HG03139 (cell line): ENCODE measurements at regions not wholly inside any gene's neighbourhood (a gene's known extent, or its start where the extent isn't known, plus 50 kb on each side); places are given as distances from the start of the nearest gene placed in this dataset.

Source experiments
- ATAC-seq: cut with Tn5 transposase; IDR thresholded peaks from one replicate; pipeline ENCODE4 v1.9.1; 2021; ENCODE audit not compliant: unreplicated experiment

DNA sequence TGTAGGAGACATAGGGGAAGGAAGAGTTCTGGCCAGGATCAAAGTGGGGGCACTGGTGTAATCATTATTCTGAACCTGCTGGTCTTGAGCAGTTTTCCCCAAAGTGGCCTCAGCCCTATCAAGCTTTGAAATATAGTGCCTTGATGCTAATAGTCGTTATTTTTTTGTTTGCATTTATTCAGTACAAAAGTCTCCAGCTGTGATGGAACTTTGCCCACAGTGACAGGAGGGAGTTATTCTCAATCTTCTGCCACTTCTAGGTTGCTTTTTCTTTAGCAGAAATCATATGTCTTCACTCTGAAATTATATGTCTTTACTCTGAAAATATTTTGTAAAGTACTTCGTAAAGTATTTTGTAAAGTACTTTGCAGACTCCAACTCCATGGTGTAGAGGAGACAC is 93.1 kb downstream of the FAT3 start:
- ATAC-seq, result no peak

DNA sequence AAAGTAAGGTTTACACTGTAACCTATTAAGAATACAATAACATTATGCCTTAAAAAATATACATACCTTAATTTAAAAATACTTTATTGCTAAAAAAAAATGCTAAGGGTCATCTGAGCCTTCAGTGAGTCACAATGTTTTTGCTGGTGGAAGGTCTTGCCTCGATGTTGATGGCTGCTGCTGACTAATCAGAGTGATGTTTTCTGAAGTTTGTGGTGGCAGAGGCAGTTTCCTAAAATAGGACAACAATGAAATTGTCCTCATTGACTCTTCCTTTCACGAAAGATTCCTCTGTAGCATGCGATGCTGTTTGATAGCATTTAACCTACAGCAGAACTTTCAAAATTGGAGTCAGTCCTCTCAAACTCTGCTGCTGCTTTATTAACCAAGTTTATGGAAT is 97.6 kb downstream of the FAT3 start:
- ATAC-seq, result no peak

DNA sequence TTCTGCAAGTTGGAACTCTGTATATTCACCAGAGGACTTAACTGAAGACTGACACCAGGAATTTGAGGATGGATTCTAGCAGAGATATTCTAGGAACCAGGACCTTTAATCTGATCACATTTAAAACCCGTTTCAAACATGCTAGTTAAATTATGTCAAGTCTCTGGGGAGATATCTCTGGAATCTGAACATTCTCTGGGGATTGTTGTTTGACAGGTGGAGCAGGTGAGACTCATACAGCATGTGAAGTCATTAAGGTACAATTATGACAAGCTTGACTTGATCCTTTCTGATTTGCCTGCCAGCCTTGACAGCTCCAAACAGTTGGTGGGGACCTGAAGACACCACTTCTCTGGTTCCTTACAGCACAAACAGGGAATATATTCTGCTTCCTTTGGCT is 100.3 kb downstream of the FAT3 start:
- no peak for ATAC-seq

DNA sequence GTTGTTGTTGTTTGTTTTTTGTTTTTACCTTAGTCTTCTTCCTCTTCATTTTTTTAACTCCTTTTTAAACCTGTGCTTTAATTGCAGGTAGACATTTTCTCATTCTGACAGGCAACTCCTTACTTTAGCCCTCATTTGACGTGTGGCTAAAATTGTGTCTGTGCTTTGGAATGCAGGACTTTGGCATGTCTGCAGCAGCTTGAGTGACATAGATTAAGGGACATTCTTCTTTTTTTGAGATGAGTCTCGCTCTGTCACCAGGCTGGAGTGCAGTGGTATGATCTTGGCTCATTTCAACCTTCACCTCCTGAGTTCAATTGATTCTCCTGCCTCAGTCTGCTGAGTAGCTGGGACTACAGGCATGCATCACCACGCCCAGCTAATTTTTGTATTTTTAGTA is 100.8 kb downstream of the FAT3 start:
- ATAC-seq, result no peak

DNA sequence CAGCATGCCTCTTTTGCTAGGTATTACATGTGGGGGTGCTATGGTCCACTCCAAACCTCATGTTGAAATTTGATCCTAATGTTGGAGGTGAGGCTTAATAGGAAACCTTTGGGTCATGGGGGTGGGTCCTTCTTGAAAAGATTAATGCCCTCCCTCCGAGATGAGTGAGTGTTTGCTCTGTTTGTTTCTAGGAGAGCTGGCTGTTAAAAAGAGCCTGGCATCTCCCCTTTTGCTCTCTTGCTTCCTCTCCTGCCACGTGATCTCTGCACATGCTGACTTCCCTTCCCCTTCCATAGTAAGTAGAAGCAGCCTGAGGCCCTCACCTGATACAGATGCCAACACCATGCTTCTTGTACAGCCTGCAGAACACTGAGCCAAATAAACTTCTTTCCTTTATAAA is 104.5 kb downstream of the FAT3 start:
- ATAC-seq, result no peak

DNA sequence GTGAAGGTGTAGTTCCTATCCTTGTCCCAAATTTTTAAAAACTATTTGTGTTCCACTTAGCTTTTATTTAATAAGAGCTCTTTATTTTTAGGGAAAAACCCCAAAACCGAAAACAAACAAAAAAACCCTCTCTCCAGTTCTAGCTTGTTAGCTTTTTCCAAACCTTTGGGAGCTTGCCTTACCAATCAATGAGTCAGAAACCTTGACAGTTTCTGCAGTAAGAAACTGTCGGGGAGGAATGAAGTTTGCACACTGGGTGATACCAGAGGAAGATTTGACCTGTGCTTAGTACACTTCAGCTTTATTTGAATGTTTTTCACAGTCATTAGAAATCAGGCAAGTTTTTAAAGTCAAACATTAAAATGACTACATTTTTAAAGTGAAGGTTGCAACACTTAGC is 105.0 kb downstream of the FAT3 start:
- ATAC-seq, result no peak

DNA sequence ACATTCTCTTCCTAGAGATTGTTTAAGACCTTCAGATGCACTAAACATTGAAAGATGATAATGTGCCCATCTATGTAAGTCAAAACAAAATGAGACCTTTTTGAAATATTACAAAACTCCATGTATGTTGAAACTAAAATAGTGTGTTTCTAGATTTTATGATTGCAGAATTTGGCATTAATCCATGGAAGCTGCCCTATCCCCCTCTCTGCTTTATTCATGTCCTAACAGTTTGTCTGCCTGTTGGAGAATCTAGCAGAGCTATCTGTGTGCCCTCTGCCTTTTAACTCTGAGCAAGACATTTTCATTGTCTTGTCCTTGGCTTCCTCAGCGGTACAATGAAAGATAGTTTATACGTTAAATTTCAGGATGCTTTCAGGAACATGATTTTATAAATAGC is 105.5 kb downstream of the FAT3 start:
- no peak for ATAC-seq

DNA sequence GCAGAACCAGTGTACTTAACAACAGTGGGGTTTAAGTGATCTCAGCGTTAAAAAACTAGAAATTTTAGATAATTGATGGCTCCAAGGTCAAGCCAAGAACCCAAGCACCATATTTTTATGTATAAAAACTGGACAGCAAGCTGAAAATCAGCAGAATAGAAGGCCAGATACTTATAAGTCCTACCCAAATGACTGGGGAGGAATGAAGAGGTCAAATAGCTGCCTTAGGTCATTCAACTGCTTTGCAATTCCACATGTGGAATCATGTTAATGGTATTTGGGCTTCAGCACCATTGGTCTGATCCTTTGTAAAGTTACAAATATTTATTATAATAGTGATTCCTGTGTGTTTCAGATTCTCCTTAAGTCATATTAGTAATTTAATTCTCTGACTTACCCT is 108.4 kb downstream of the FAT3 start:
- no peak for ATAC-seq

DNA sequence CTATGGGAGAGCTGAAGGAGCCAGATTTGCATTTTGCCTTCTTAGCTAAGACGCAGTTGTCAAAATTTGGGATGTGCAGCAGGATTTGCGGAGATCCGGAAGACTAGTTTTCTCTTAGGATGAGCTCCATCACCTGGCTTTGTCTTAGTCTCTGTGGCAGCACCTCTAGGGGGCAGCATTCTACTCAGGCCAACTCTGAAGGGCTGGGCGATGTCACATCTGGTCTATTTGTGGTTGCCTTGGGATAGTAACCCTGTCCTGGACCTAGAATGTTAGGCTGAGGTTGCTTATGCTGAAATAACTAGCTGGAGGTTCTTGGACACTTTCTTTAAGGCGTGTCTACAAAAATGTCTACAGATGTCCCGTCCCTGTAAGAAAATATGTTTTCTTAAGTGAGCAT is 116.2 kb downstream of the FAT3 start:
- ATAC-seq, result no peak

DNA sequence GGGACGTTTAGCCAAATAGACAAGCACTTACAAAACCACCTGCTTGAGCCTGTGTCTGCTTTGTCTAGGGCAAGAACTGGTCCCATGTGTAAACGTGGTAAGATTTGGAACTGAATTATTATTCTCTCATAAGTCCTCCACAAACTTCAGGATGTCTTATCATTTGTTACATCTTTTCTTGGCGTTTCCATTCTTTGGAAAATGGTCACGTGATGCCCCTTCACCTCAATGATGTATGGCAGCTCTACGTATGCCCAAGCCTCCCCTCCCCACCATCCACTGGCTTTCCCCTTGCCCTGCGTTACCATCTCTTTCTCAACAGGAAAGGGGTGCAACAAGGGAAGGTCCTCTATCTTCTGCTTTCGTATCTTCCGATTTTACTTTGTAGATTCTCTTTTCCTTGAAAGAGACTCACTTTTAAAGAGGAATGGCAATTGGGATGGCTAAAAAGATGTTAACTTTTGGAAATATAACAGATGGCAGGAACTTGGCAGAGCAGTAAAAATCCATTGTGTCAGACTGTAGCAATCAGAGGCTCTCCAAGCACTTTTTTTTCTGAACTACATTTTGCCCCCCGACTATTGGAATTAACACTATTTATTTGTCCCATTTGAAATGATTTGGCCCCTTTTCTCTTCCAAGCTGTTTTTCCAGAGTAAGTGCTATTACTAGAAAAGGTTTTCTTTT is 117.6 kb downstream of the FAT3 start:
- no peak for ATAC-seq

DNA sequence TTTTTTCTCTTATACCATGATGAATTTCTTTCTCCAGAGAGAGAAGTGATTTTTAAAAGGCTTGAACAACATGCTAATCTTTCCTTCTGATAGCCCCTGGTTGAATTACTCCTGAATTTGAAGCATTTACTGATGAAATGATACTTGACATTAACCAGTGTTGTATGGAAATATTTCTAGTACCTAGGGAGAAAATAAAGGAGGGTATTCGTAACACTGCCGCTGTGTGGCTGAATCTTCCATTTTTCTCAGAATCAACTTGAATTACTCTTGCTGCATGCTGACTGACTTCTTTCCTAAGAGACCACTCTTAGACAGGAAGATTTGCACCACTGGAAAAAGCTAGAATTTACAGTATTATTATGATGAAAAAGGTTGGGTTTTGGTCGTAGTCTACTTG is 118.3 kb downstream of the FAT3 start:
- ATAC-seq, result no peak

DNA sequence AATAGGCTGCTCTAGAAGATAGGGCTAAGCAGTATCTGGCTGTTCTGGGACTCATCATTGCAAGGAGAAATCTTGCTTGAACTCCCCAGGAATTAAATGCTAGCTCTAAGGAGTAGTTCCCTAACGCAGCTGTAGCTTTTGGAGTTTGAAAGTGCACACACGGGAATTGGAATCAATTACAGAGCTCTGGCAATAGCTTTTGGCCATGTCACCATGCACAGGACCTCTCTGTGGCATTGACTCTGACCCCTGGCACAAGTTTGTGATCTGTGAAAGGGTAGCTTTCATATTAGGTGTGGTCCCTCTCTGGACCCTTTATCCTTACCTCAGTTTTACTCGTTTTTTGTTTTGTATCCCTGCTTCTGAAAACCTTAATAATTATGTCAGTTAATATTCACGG is 121.6 kb downstream of the FAT3 start:
- ATAC-seq, result no peak

DNA sequence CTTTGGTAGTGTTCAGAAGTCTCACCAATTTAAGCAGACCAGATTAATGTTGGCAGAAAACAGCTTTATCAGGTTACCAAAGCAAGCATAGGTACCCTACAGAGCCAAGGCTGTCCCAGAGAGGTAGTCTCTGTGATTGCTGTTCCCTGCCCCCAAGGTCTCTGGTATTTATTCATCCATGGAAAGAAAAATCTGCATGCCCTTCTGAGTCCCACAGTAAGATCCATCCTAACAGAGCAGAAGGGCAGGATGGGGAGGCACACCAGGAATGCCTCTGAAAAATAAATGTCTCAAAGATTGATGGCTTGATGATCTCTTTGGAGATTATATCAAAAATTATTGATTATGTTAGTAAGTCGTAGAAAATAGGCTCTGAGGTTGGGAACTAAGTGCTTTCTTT is 122.8 kb downstream of the FAT3 start:
- no peak for ATAC-seq

DNA sequence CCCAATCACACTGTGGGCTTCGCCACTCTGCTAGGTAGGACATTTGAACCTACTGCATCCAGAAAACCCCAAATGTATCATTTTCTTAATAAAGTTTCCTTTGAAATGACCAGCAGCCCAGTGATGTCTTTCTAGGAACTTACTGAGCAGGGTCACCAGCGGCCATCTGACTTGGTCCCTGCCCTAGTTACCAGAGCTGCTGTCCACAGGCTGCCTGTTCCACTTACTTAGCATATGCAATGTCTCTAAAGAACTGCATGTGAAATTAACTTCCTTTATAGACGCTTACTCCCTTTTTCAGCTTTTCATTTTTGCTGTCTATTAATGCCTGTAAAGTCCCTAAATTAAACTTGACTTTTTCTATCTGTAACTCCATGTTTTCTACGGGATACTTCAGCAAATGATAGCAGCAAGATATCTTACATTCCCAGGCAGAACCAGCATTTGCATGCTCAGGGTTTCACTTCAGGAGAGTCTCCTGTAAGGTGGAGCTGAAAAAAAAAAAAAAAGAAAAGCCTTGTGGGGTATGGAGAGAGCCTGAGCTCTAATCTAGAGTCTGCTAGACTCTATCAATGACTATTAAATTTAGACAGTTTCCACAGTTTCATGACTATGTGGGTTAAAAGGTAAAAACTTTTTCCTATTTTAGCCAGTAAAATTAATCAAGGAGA is 125.0 kb downstream of the FAT3 start:
- ATAC-seq, result no peak

DNA sequence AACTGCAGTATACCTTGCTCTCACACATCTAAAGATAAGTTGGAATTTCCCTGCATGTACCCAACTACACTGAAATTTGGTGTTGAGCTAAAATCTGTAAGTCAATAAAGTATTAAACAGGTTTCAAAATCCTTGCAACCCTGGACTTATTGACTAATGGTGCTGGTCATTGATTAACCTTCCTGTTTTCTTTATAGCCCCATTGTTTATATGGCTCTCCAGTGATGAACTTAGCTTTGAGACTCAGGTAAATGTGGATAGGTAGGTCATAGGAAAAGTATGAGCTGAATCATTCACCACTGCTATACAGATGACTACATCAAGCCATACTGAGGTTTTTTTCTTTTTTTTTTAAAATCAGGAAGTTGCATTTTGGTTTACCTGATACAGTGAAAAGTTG is 132.7 kb downstream of the FAT3 start:
- ATAC-seq, result no peak

DNA sequence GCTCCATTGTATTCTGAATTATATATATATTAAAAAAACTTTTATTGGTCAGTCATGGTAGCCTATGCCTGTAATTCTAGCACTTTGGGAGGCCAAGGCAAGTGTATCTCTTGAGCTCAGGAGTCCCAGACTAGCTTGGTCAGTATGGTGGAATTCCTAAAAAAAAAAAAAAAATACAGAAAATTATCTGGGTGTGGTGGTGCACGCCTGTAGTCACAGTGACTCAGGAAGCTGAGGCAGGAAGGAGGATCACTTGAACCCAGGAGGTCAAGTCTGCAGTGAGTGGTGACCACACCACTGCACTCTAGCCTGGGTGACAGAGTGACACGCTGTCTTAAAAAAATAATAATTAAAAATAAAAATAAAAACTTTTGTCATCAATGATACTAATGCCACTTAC is 133.2 kb downstream of the FAT3 start:
- ATAC-seq, result no peak

DNA sequence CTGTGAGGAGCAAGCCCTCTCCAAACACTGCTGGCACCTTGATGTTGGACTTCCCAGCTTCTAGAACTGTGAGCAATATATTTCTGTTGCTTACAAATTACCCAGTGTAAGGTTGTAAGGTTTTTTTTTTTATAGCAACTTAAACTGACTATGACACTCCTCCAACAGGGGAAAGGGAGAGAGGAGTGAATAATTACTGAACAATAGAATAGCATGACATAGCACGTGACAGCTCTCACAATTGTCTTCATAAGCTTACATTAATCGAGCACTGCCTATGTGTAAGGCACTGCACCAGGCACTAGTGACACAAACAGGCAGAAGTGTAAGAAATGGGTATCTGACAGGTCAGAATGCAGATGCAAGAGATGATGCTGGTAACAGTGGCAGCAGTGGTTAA is 136.9 kb downstream of the FAT3 start:
- no peak for ATAC-seq

DNA sequence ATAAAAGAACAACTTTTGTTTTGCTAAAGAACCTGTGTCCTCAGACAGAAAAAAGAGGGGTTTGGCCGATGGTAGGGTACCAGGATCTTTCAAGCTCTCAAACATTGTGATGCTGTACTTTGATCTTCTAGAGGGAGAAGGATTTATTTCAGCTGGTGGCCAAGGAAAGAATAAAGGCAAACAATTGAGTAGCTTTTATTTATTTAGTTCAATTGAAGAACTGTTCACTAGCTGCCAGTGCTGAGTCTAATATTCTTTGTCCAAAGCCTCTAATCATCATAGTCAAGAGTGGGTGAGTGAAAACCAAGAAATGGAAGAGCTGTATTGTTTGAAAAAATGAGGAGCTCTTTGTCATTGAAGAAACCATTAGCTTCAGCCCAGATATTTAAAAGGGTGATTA is 138.4 kb downstream of the FAT3 start:
- ATAC-seq, result no peak

DNA sequence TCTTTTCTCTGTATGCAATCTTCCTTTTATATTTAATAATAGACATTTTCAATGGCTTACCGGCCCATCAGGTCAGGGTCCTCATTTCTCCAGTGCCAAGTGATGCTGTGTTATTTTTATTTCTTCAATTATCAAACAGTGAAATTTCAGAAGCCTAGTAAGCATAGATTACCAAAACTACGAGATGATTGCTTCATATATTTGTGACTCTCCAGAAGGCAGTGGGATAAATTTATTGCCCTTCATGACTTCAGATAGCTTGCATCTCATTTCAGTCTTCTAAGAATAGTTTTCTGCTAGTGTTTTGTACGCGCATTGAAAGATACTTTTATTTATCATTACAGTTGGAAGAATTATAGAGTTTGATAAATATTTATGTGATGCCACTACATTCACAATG is 139.6 kb downstream of the FAT3 start:
- no peak for ATAC-seq

DNA sequence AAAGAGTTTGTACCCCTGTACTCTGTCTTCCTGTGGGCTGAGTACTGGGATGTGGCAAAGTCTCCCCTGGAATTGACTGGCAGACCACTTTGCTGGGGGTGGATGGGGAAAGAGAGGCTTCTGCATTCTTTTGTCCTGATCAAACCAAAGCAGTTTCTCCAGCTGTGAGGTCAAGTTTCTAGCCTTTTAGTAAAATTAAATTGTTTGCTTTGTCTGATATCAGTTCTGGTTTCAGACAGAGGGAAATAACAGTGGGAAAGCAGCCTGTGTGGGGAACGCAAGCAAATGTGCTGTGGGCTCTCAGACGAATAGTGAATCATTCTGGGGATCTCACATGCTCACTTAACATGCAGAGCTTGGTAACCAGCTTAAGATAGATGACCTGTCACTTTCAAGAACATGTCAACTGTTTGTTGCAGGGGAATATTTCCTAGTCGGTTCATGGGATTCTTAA is 151.6 kb downstream of the FAT3 start:
- no peak for ATAC-seq

DNA sequence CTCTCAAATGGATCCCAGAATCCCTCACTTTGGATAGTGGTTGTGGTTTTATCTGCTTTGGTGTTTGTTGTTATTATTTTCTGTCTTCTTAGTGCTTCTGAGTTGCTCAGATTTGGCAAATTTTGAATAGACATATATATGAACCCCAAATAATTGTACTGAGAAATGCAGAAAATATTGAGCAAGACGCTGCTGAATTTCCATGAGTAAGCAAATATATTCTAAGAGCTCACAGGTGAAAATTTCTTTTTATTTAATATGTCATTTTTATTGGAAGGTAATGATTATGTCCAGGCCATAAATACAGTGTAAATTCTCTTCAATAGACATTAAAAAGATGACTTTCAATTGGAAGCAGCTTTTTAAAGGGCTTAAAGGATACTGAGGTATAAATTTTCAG is 152.1 kb downstream of the FAT3 start:
- ATAC-seq, result no peak

DNA sequence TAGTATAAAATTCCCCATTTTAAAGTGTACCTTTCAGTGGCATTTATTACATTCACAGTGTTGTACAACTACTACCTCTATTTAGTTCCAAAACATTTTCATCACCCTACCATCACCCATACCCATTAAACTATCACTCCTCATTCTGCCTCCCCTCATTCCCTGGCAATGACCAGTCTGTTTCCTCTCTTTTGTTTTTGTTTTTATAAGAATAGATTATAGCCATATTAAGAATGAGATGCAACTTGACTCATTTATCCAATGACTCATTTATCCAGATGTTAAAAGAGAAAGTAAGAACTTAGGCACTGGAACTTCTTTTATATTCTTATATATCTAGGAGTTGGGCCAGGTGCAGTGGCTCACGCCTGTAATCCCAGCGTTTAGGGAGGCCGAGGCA is 156.3 kb downstream of the FAT3 start:
- no peak for ATAC-seq

DNA sequence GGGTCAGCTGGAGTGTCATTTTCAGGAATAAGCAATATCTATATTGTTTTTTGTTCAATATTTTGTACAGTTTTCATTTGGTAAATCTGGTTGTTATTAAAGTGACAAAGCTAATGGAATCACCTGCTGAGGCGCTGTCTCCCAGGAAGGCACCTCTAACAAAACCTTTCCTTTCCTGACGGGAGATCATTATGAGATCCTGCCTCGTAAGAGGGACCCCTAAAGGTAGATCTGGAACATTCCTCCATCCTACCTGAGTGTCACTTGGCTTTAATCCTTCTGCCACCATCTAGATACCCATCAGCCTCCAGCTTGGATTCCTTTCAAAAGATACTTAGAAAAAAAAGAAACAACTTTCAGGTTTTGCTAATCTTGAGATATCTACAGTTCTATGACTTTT is 157.7 kb downstream of the FAT3 start:
- no peak for ATAC-seq
